ENCODE measurements at regions not wholly inside any gene's neighbourhood (a gene's known extent, or its start where the extent isn't known, plus 50 kb on each side); places are given as distances from the start of the nearest gene placed in this dataset.

DNA sequence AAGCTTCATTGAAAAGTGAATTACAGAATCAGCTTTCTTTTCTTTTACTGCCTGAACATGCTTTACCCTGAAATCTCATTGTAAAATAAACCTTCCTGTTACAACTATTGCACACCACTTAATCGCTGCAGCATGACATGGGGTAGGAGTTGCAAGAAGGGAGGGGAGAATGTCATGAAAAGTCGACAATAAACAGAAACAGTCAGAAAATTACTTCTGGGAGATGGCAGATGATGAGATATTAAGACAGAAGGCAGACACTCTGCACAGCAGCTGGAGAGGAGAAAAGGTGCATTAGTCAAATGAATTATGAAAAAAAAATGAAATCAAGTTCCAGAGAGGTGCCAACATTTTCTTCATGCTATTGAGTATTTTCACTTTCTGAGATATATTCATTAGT is 287.7 kb downstream of the PCDH7 start:
- CTCF ChIA-PET = no interaction called here
- DNase-seq = no peak
- H3K27ac Mint-ChIP-seq (ENCODE audit: unreplicated experiment) = no peak overlapping the region
- no peaks in the 10 kb centered on the region for H3K4me1 Mint-ChIP-seq (ENCODE audit: low read depth, unreplicated experiment)
- BruUV-seq (replicated peaks) = no TSS peak
- intact Hi-C loops (cut with micrococcal nuclease; ENCODE audit: unreplicated experiment) = no loop called here
- H3K27me3 Mint-ChIP-seq (ENCODE audit: unreplicated experiment) = no peaks in the 10 kb centered on the region
- H3K9me3 Mint-ChIP-seq (ENCODE audit: low read depth, unreplicated experiment) = no peaks in the 10 kb centered on the region
- no peaks in the 10 kb centered on the region for H3K36me3 Mint-ChIP-seq (ENCODE audit: insufficient read depth, unreplicated experiment)
- H3K4me3 Mint-ChIP-seq (ENCODE audit: low read depth, unreplicated experiment) = no peak overlapping the region
- TF ChIP-seq CTCF (IDR thresholded peaks at IDR 0.05; ENCODE audit: unreplicated experiment) = no peak

GRCh38 chr4:31009926-31010325 is 289.8 kb downstream of the PCDH7 start:
- intact Hi-C loops (cut with micrococcal nuclease; ENCODE audit: unreplicated experiment) = no loop called here
- Mint-ChIP-seq H3K27ac (ENCODE audit: unreplicated experiment) (no peak overlapping the region), H3K9me3 (ENCODE audit: low read depth, unreplicated experiment) (no peaks in the 10 kb centered on the region), H3K27me3 (ENCODE audit: unreplicated experiment) (no peaks in the 10 kb centered on the region), H3K36me3 (ENCODE audit: insufficient read depth, unreplicated experiment) (no peaks in the 10 kb centered on the region), H3K4me1 (ENCODE audit: low read depth, unreplicated experiment) (no peaks in the 10 kb centered on the region), H3K4me3 (ENCODE audit: low read depth, unreplicated experiment) (no peak overlapping the region)
- no TSS peak for BruUV-seq (replicated peaks)
- no peak for TF ChIP-seq CTCF (IDR thresholded peaks at IDR 0.05; ENCODE audit: unreplicated experiment)
- DNase-seq = no peak
- CTCF ChIA-PET = no interaction called here

GRCh38 chr4:31015123-31015522 is 295.0 kb downstream of the PCDH7 start:
- no peak for DNase-seq
- Mint-ChIP-seq H3K4me1 (ENCODE audit: low read depth, unreplicated experiment) (no peaks in the 10 kb centered on the region), H3K4me3 (ENCODE audit: low read depth, unreplicated experiment) (no peak overlapping the region), H3K27me3 (ENCODE audit: unreplicated experiment) (no peaks in the 10 kb centered on the region), H3K9me3 (ENCODE audit: low read depth, unreplicated experiment) (no peaks in the 10 kb centered on the region), H3K27ac (ENCODE audit: unreplicated experiment) (no peak overlapping the region), H3K36me3 (ENCODE audit: insufficient read depth, unreplicated experiment) (no peaks in the 10 kb centered on the region)
- CTCF ChIA-PET = no interaction called here
- no TSS peak for BruUV-seq (replicated peaks)
- no peak for TF ChIP-seq CTCF (IDR thresholded peaks at IDR 0.05; ENCODE audit: unreplicated experiment)
- intact Hi-C loops (cut with micrococcal nuclease; ENCODE audit: unreplicated experiment) = no loop called here

GRCh38 chr4:31016322-31017061 is 296.3 kb downstream of the PCDH7 start:
- Mint-ChIP-seq H3K27ac (ENCODE audit: unreplicated experiment) (no peak overlapping the region), H3K27me3 (ENCODE audit: unreplicated experiment) (no peaks in the 10 kb centered on the region), H3K36me3 (ENCODE audit: insufficient read depth, unreplicated experiment) (no peaks in the 10 kb centered on the region), H3K4me1 (ENCODE audit: low read depth, unreplicated experiment) (no peaks in the 10 kb centered on the region), H3K4me3 (ENCODE audit: low read depth, unreplicated experiment) (no peak overlapping the region), H3K9me3 (ENCODE audit: low read depth, unreplicated experiment) (no peaks in the 10 kb centered on the region)
- intact Hi-C loops (cut with micrococcal nuclease; ENCODE audit: unreplicated experiment) = no loop called here
- TF ChIP-seq CTCF (IDR thresholded peaks at IDR 0.05; ENCODE audit: unreplicated experiment) = no peak
- BruUV-seq (replicated peaks) = no TSS peak
- DNase-seq = no peak
- CTCF ChIA-PET = interaction anchor here (0.7 kb wide), 1 partner anchor 96 kb away, joined by 3 read pairs; no protein-coding TSS in a partner anchor

All from Calu3 (cell line).